HUES64 (cell line): ENCODE measurements at regions not wholly inside any gene's neighbourhood (a gene's known extent, or its start where the extent isn't known, plus 50 kb on each side); places are given as distances from the start of the nearest gene placed in this dataset.

Experiments
- H3K27ac ChIP-seq: 2 replicates; pipeline ENCODE4 v1.7.0; 2013; ENCODE audit warnings: low read depth, low read length, inconsistent platforms
- H3K27me3 ChIP-seq: 2 replicates; pipeline ENCODE4 v1.6.1; 2013; ENCODE audit warnings: mild to moderate bottlenecking, low read length; ENCODE audit not compliant: insufficient read depth
- H3K36me3 ChIP-seq: 2 replicates; pipeline ENCODE4 v1.6.1; 2013; ENCODE audit warnings: mild to moderate bottlenecking, low read length; ENCODE audit not compliant: insufficient read depth
- H3K4me1 ChIP-seq: 2 replicates; pipeline ENCODE4 v1.6.1; 2013; ENCODE audit warnings: mild to moderate bottlenecking, low read length, moderate library complexity; ENCODE audit not compliant: insufficient read depth
- H3K4me3 ChIP-seq: 2 replicates; pipeline ENCODE4 v1.5.1; 2013; ENCODE audit warnings: mild to moderate bottlenecking, low read length, moderate library complexity
- H3K9ac ChIP-seq: 2 replicates; pipeline ENCODE4 v1.6.1; 2013; ENCODE audit warnings: mild to moderate bottlenecking, low read depth, low read length
- H3K9me3 ChIP-seq: 2 replicates; pipeline ENCODE4 v1.6.1; 2013; ENCODE audit warnings: low read depth, low read length; ENCODE audit not compliant: insufficient read depth
- WGBS: fragments of 150-250, 120-280 bp; methylation state at CpG from one replicate; pipeline ENCODE4 v1.1.7; 2013; ENCODE audit warnings: missing lambda C conversion rate; 5-methylcytosine and 5-hydroxymethylcytosine counted together

- Histone ChIP-seq H3K9me3 (no peaks in the 10 kb centered on the region), H3K4me3 (no peak overlapping the region), H3K36me3 (no peaks in the 10 kb centered on the region), H3K9ac (no peak overlapping the region), H3K27me3 (no peaks in the 10 kb centered on the region), H3K27ac (no peak overlapping the region), H3K4me1 (peaks cover 16% of the 10 kb centered on the region)
- 94% methylated on average over 2 of the region's 2 CpGs for WGBS
Measured at GRCh38 chr15:95880630-95881029, 449.9 kb upstream of the NR2F2 start.

DNA sequence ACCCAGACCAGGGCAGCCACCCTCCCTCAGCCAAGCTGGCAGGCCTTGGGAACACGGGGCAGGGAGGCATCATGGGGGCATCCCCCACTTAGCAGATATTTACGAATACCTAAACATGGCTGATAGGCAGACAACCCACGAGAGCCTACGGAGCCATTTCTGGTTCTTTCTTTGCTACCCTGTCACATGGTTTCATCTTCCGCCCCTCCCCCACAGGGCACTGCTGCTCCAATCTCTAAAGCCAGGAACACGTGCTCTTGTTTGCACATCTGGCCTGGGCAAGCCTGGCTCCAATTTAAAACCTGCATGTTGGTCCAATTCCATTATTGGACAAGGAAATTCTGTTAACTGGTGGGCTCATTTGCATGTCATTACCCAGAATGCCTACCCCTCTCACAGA is 447.4 kb upstream of the NR2F2 start:
- no peak overlapping the region for H3K27ac ChIP-seq
- peaks cover 16% of the 10 kb centered on the region for H3K4me1 ChIP-seq
- 93% methylated on average over 6 of the region's 6 CpGs for WGBS
- no peaks in the 10 kb centered on the region for H3K9me3 ChIP-seq
- no peak overlapping the region for H3K4me3 ChIP-seq
- no peaks in the 10 kb centered on the region for H3K36me3 ChIP-seq
- H3K27me3 ChIP-seq: no peaks in the 10 kb centered on the region
- H3K9ac ChIP-seq: no peak overlapping the region

DNA sequence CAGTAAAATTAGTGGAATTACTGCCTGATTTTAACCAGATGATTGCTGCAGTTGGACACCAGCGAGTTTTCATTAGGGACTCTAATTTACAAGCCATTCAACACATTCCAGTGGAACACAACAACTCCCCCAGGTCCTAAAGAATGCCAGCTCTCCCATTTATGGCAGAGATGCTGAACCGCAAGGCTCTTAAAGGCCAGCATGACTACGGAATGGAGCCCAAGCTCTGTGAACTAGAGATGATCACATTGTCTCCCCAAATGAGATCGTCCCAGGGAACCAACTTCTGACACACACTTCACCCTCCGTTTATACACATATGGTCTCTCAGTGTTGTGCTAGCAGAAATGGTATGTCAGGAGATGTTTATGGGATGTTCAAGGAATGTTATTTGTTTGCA is 446.2 kb upstream of the NR2F2 start:
- H3K9me3 ChIP-seq: no peaks in the 10 kb centered on the region
- 53% methylated on average over 4 of the region's 5 CpGs for WGBS
- H3K9ac ChIP-seq: no peak overlapping the region
- no peak overlapping the region for H3K27ac ChIP-seq
- H3K4me1 ChIP-seq: peaks cover 16% of the 10 kb centered on the region
- H3K4me3 ChIP-seq: no peak overlapping the region
- H3K36me3 ChIP-seq: no peaks in the 10 kb centered on the region
- no peaks in the 10 kb centered on the region for H3K27me3 ChIP-seq

GRCh38 chr15:95887666-95888390 is 442.7 kb upstream of the NR2F2 start:
- H3K27ac ChIP-seq: no peak overlapping the region
- no peaks in the 10 kb centered on the region for H3K27me3 ChIP-seq
- H3K4me1 ChIP-seq: peaks cover 16% of the 10 kb centered on the region
- no peak overlapping the region for H3K9ac ChIP-seq
- no peaks in the 10 kb centered on the region for H3K36me3 ChIP-seq
- WGBS: 84% methylated on average over 7 of the region's 7 CpGs
- H3K4me3 ChIP-seq: no peak overlapping the region
- H3K9me3 ChIP-seq: no peaks in the 10 kb centered on the region

DNA sequence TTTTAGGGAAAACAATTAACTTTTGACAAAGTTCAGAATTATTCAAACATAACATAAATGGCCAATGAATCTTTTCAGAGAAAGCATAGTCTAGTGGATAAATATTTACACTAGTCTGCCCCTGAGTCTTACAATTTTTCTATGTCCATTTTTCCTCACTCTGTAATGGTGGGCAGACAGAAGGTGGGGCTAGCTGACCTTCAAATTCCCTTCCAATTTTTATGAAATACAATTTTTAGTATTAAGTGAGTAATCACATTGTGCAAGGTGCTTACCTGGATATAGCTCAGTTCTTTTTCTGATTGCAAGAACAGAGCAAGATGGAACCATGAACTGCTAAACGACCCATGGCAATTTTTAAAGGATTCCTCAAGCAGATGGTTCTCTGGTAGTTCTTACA is 441.7 kb upstream of the NR2F2 start:
- WGBS: 82% methylated on average over 1 of the region's 1 CpG

DNA sequence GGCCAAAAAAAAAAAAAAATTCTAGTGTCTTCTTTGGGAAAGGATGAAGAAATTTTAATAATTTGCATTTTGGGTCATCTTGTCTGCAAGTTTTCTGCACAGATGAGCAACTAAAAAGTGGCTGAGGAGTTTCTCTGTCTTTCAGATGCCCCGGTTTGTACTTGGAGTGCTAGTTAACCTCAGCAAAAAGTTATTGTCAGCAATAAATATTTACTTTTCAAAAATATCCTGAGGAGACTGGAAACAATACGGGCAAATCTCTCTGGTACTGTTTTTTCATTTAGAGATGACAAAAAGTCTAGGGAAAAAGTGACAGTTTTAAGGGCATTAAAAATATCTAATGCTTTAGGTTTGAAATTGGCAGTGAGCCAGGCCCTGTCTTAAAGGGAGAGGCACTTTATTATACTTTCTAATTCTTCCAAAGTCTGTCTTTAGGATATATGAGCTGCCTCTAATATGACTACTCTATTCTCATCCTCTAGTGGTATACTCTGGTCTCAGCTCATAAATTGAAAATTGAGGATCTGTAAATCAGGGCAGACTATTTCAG is 436.0 kb upstream of the NR2F2 start:
- Histone ChIP-seq H3K36me3 (no peaks in the 10 kb centered on the region), H3K27ac (no peak overlapping the region), H3K9ac (no peak overlapping the region), H3K4me3 (no peak overlapping the region), H3K9me3 (no peaks in the 10 kb centered on the region), H3K4me1 (no peaks in the 10 kb centered on the region), H3K27me3 (peaks cover 3% of the 10 kb centered on the region; the same call in 1 of the 2 replicates)
- 96% methylated on average over 2 of the region's 2 CpGs for WGBS

More for the DNA sequence above, 441.7 kb upstream of the NR2F2 start:
- Histone ChIP-seq H3K9ac (no peak overlapping the region), H3K27ac (no peak overlapping the region), H3K4me1 (peaks cover 8% of the 10 kb centered on the region), H3K4me3 (no peak overlapping the region), H3K27me3 (no peaks in the 10 kb centered on the region), H3K36me3 (no peaks in the 10 kb centered on the region), H3K9me3 (no peaks in the 10 kb centered on the region)

- Histone ChIP-seq H3K4me3 (no peak overlapping the region), H3K27ac (no peak overlapping the region), H3K9ac (no peak overlapping the region), H3K36me3 (no peaks in the 10 kb centered on the region), H3K4me1 (no peaks in the 10 kb centered on the region), H3K27me3 (peaks cover 3% of the 10 kb centered on the region; the same call in 1 of the 2 replicates), H3K9me3 (no peaks in the 10 kb centered on the region)
Measured at GRCh38 chr15:95895508-95895907, 435.0 kb upstream of the NR2F2 start.

GRCh38 chr15:95897651-95898050 is 432.8 kb upstream of the NR2F2 start:
- H3K9me3 ChIP-seq: no peaks in the 10 kb centered on the region
- WGBS: 92% methylated on average over 2 of the region's 2 CpGs

DNA sequence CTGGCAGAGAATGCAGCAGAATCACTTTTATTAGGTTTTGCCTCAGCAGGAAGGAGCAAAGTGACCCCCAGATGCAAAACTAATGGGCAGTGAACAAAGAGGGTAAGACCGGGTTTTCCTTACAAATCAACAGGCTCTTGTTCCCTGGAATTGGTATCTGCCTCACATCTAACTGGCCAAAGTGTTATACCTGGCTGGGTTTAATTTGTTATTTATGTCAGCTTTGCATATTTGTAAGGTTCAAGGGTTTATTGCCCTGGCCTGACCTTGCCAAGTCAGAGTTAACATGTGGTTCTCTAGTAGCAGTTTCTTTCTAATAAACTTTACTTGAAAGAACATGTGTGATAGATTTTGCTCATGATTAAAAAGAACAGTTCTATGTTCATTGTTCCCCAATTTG is 431.7 kb upstream of the NR2F2 start:
- H3K36me3 ChIP-seq: no peaks in the 10 kb centered on the region
- H3K27ac ChIP-seq: no peak overlapping the region
- H3K4me1 ChIP-seq: no peaks in the 10 kb centered on the region
- H3K27me3 ChIP-seq: peaks cover 3% of the 10 kb centered on the region; the same call in 1 of the 2 replicates
- H3K9me3 ChIP-seq: no peaks in the 10 kb centered on the region
- H3K9ac ChIP-seq: no peak overlapping the region
- no peak overlapping the region for H3K4me3 ChIP-seq
- 85% methylated on average over 1 of the region's 1 CpG for WGBS

More at GRCh38 chr15:95897651-95898050, 432.8 kb upstream of the NR2F2 start:
- Histone ChIP-seq H3K36me3 (no peaks in the 10 kb centered on the region), H3K27ac (no peak overlapping the region), H3K4me3 (no peak overlapping the region), H3K4me1 (no peaks in the 10 kb centered on the region), H3K9ac (no peak overlapping the region), H3K27me3 (peaks cover 3% of the 10 kb centered on the region; the same call in 1 of the 2 replicates)

- H3K36me3 ChIP-seq: no peaks in the 10 kb centered on the region
- 98% methylated on average over 6 of the region's 6 CpGs for WGBS
- H3K9me3 ChIP-seq: no peaks in the 10 kb centered on the region
- H3K4me1 ChIP-seq: no peaks in the 10 kb centered on the region
- no peak overlapping the region for H3K27ac ChIP-seq
- H3K9ac ChIP-seq: no peak overlapping the region
- H3K27me3 ChIP-seq: no peaks in the 10 kb centered on the region
- H3K4me3 ChIP-seq: no peak overlapping the region
Measured at GRCh38 chr15:95901271-95901670, 429.2 kb upstream of the NR2F2 start.

GRCh38 chr15:95902606-95903005 is 427.9 kb upstream of the NR2F2 start:
- no peaks in the 10 kb centered on the region for H3K9me3 ChIP-seq
- 90% methylated on average over 3 of the region's 3 CpGs for WGBS
- no peak overlapping the region for H3K4me3 ChIP-seq
- no peak overlapping the region for H3K9ac ChIP-seq
- no peaks in the 10 kb centered on the region for H3K4me1 ChIP-seq
- no peaks in the 10 kb centered on the region for H3K36me3 ChIP-seq
- peaks cover 12% of the 10 kb centered on the region for H3K27me3 ChIP-seq
- H3K27ac ChIP-seq: no peak overlapping the region
